Right ventricle myocardium inferior (tissue), 1 donor: ENCODE measurements at regions not wholly inside any gene's neighbourhood (a gene's known extent, or its start where the extent isn't known, plus 50 kb on each side); places are given as distances from the start of the nearest gene placed in this dataset.

ENCODE experiments used
- ATAC-seq: fragments of 200-7000 bp; cut with Tn5 transposase; one replicate; pipeline ENCODE4 v1.9.1; 2020; ENCODE audit warnings: mild to moderate bottlenecking, moderate library complexity
- DNase-seq: peaks from one replicate; pipeline ENCODE4 v3.0.0; 2021; ENCODE audit errors: missing footprints
- intact Hi-C: fragments of 100-400 bp; cut with DNase I; formaldehyde crosslinking; loops from one replicate; pipeline ENCODE4 v1.11.0; 2022
- donor health status: DM: no; HTN: yes; CAD: no; lungs with severe emphysema.

GRCh38 chr14:38143170-38143569 lies 64.5 kb upstream of the SSTR1 start:
- DNase-seq = no peak
- no peak for ATAC-seq
- intact Hi-C loops = no loop called here

- intact Hi-C loops = no loop called here
- ATAC-seq = no peak
- DNase-seq = no peak
Observed at GRCh38 chr14:38143659-38144505, 63.8 kb upstream of the SSTR1 start.

- DNase-seq (no peak), ATAC-seq (no peak)
- intact Hi-C loops = no loop called here
Observed at GRCh38 chr14:38145142-38145541, 62.6 kb upstream of the SSTR1 start.

GRCh38 chr14:38150075-38150474 lies 57.6 kb upstream of the SSTR1 start:
- intact Hi-C loops = no loop called here
- DNase-seq = no peak
- no peak for ATAC-seq
